Brain microvascular endothelial cell (primary cell): ENCODE measurements at regions not wholly inside any gene's neighbourhood (a gene's known extent, or its start where the extent isn't known, plus 50 kb on each side); places are given as distances from the start of the nearest gene placed in this dataset.
"Not testable (repeated sequence)": the region's sequence is repeated elsewhere in the genome, so short reads cannot be mapped to it uniquely, and the experiment has no call there.

ENCODE experiments used
- DNase-seq: peaks from one replicate; pipeline ENCODE4 v3.0.0-alpha.2; 2020
- H3K27ac ChIP-seq: fragments of 250-450 bp; sonication (Bioruptor Pico); 2 replicates; pipeline ENCODE4 v1.5.1; 2020; ENCODE audit warnings: mild to moderate bottlenecking, moderate library complexity
- H3K27me3 ChIP-seq: fragments of 250-450 bp; sonication (Bioruptor Pico); replicated peaks from 2 replicates; pipeline ENCODE4 v1.5.1; 2020; ENCODE audit warnings: mild to moderate bottlenecking
- H3K36me3 ChIP-seq: fragments of 250-450 bp; sonication (Bioruptor Pico); replicated peaks from 2 replicates; pipeline ENCODE4 v1.5.1; 2020; ENCODE audit warnings: mild to moderate bottlenecking
- H3K4me3 ChIP-seq: 2 replicates; pipeline ENCODE4 v1.5.1; 2011; ENCODE audit warnings: low read depth, mild to moderate bottlenecking, control low read depth, low read length, moderate library complexity
- CTCF ChIP-seq: IDR thresholded peaks from 2 replicates; pipeline ENCODE4 v1.5.1; 2011; ENCODE audit warnings: low read depth, mild to moderate bottlenecking, moderate library complexity, low read length, control low read depth, inconsistent platforms; ENCODE audit errors: missing control alignments
- in situ Hi-C: cut with HindIII; loops from 2 replicates; pipeline ENCODE4 v1.10.0; 2017; ENCODE audit warnings: low sequenced_read_pairs, low pct_ligation_motif_present

- in situ Hi-C loops: no loop called here
- no peak for TF ChIP-seq CTCF
- no peaks in the 10 kb centered on the region for H3K36me3 ChIP-seq
- no peaks in the 10 kb centered on the region for H3K27me3 ChIP-seq
- no peak overlapping the region for H3K4me3 ChIP-seq
- H3K27ac ChIP-seq: no peak overlapping the region
- DNase-seq: no peak
Measured at GRCh38 chr22:27603111-27603799, 198.3 kb downstream of the MN1 start.

GRCh38 chr22:27603800-27604144 is 197.8 kb downstream of the MN1 start:
- Histone ChIP-seq H3K36me3 (no peaks in the 10 kb centered on the region), H3K4me3 (no peak overlapping the region), H3K27ac (no peak overlapping the region), H3K27me3 (no peaks in the 10 kb centered on the region)
- peak; percentile 9 for TF ChIP-seq CTCF
- DNase-seq: peak; percentile 26
- in situ Hi-C loops: no loop called here

GRCh38 chr22:27605390-27605789 is 196.2 kb downstream of the MN1 start:
- in situ Hi-C loops: no loop called here
- no peak for DNase-seq

GRCh38 chr22:27607750-27608149 is 193.8 kb downstream of the MN1 start:
- H3K36me3 ChIP-seq, DNase-seq, H3K27ac ChIP-seq, H3K4me3 ChIP-seq, H3K27me3 ChIP-seq, in situ Hi-C loops: not testable (repeated sequence)

More at GRCh38 chr22:27605390-27605789, 196.2 kb downstream of the MN1 start:
- Histone ChIP-seq H3K27ac (no peak overlapping the region), H3K4me3 (no peak overlapping the region), H3K36me3 (no peaks in the 10 kb centered on the region), H3K27me3 (no peaks in the 10 kb centered on the region)
- TF ChIP-seq CTCF: no peak

- in situ Hi-C loops: no loop called here
- TF ChIP-seq CTCF: no peak
- Histone ChIP-seq H3K27ac (no peak overlapping the region), H3K4me3 (no peak overlapping the region), H3K27me3 (peaks cover 9% of the 10 kb centered on the region), H3K36me3 (no peaks in the 10 kb centered on the region)
- no peak for DNase-seq
Measured at GRCh38 chr22:27609451-27609888, 192.1 kb downstream of the MN1 start.

GRCh38 chr22:27610164-27610563 is 191.4 kb downstream of the MN1 start:
- H3K4me3 ChIP-seq, DNase-seq, in situ Hi-C loops, H3K36me3 ChIP-seq, H3K27ac ChIP-seq: not testable (repeated sequence)
- peaks cover 15% of the 10 kb centered on the region for H3K27me3 ChIP-seq
